DOHH2 (cell line): ENCODE measurements at regions not wholly inside any gene's neighbourhood (a gene's known extent, or its start where the extent isn't known, plus 50 kb on each side); places are given as distances from the start of the nearest gene placed in this dataset.

Source experiments
- CTCF ChIP-seq: fragments of 200-600 bp; sonication (generic); IDR thresholded peaks from one replicate; pipeline ENCODE4 v1.5.1; 2014; ENCODE audit warnings: antibody characterized with exemption, mild to moderate bottlenecking, low read depth, low read length; ENCODE audit not compliant: poor library complexity, severe bottlenecking
- EZH2phosphoT487 ChIP-seq: fragments of 200-600 bp; sonication (generic); IDR thresholded peaks from 2 replicates; pipeline ENCODE4 v1.6.1; 2017; ENCODE audit warnings: borderline replicate concordance, mild to moderate bottlenecking, antibody characterized with exemption, low read length, moderate library complexity, mixed read lengths

GRCh38 chr2:66036948-66037347, 398.0 kb upstream of the MEIS1 start:
- no peak for TF ChIP-seq CTCF
- no peak for TF ChIP-seq EZH2phosphoT487
